K562 (cell line): ENCODE measurements at regions not wholly inside any gene's neighbourhood (a gene's known extent, or its start where the extent isn't known, plus 50 kb on each side); places are given as distances from the start of the nearest gene placed in this dataset.

Experiments
- ATAC-seq: fragments of 200-7000 bp; cut with Tn5 transposase; 3 replicates; pipeline ENCODE4 v1.9.1; 2020; ENCODE audit warnings: moderate library complexity
- BruUV-seq: library from RNA; stranded (reverse); fragments of 400-500 nt; replicated peaks from 2 replicates; lab custom pipeline; 2021; lab: Mats Ljungman, UMichigan
- CTCF ChIA-PET: fragments of 300-600 bp; formaldehyde crosslinking; extraction: SDS; loops from one replicate; lab custom pipeline; 2021; ENCODE audit warnings: low intra/inter-chr PET ratio; lab: Yijun Ruan, JAX
- POLR2A ChIA-PET: fragments of 300-600, 350-650 bp; sonication (Branson Sonifier 250); formaldehyde crosslinking; extraction: SDS; loops from one replicate; lab custom pipeline; 2021; ENCODE audit warnings: antibody characterized with exemption, inconsistent platforms; lab: Yijun Ruan, JAX
- DNase-seq, 4 experiments: peaks; one replicate each; pipeline versions ENCODE4 v3.0.0 to v3.0.0-alpha.2; 2011 to 2018; ENCODE audit warnings: low spot score in 3 of 4, mixed read lengths in 3 of 4; ENCODE audit errors: extremely low read depth in 1 of 4
- FAIRE-seq: peaks from 2 replicates; lab custom pipeline; 2011; peaks lifted over from hg19 to GRCh38; lab: Jason Lieb, UNC
- H2AFZ ChIP-seq: 2 replicates; pipeline ENCODE4 v1.6.0; 2011; ENCODE audit warnings: low read depth, low read length, control low read depth, inconsistent platforms
- H3K27ac ChIP-seq: fragments of 200-600 bp; 3 replicates; pipeline ENCODE4 v1.8.0; 2011; ENCODE audit warnings: low read depth, mild to moderate bottlenecking, control low read depth, inconsistent platforms, low read length, moderate library complexity, mixed read lengths; ENCODE audit errors: extremely low read depth
- H3K27me3 ChIP-seq, 2 experiments: fragments of 300-600 bp in 1 of 2; 2 replicates in 1 of 2; 3 replicates in 1 of 2; pipeline versions ENCODE4 v1.6.0 to v1.8.0; 2011; ENCODE audit warnings: inconsistent platforms in 2 of 2, low read length in 2 of 2, mild to moderate bottlenecking in 1 of 2, mixed read lengths in 1 of 2, moderate library complexity in 1 of 2; ENCODE audit not compliant: control insufficient read depth in 2 of 2, insufficient read depth in 2 of 2
- H3K36me3 ChIP-seq: fragments of 300-600 bp; 3 replicates; pipeline ENCODE4 v1.8.0; 2011; ENCODE audit warnings: mild to moderate bottlenecking, low read length, inconsistent platforms; ENCODE audit not compliant: control insufficient read depth, insufficient read depth
- H3K4me1 ChIP-seq, 2 experiments: fragments of 200-600 bp in 1 of 2; replicated peaks in 1 of 2; 2 replicates in 1 of 2; 3 replicates in 1 of 2; pipeline versions ENCODE4 v1.5.1 to v1.8.0; 2011; ENCODE audit warnings: inconsistent platforms in 2 of 2, low read length in 2 of 2, mild to moderate bottlenecking in 1 of 2, mixed read lengths in 1 of 2, moderate library complexity in 1 of 2; ENCODE audit not compliant: control insufficient read depth in 2 of 2, insufficient read depth in 2 of 2
- H3K4me2 ChIP-seq: 2 replicates; pipeline ENCODE4 v1.6.1; 2011; ENCODE audit warnings: low read length, control low read depth, inconsistent platforms, mixed read lengths; ENCODE audit not compliant: insufficient read depth
- H3K4me3 ChIP-seq: fragments of 200-600 bp; sonication (generic), shearing (Covaris generic); 2 replicates; pipeline ENCODE4 v1.5.1; 2016; ENCODE audit warnings: control low read depth, inconsistent platforms
- H3K79me2 ChIP-seq: fragments of 200-600 bp; 3 replicates; pipeline ENCODE4 v1.8.0; 2011; ENCODE audit warnings: low read length, inconsistent platforms; ENCODE audit not compliant: control insufficient read depth, insufficient read depth
- H3K9ac ChIP-seq, 2 experiments: 2 replicates each; pipeline versions ENCODE4 v1.6.0 to v1.6.1; 2011; ENCODE audit warnings: low read depth in 2 of 2, low read length in 2 of 2, control low read depth in 1 of 2, inconsistent platforms in 1 of 2, mild to moderate bottlenecking in 1 of 2, mixed read lengths in 1 of 2; ENCODE audit not compliant: insufficient read depth in 1 of 2
- H3K9me1 ChIP-seq: one replicate; pipeline ENCODE4 v1.6.0; 2011; ENCODE audit warnings: inconsistent platforms, mild to moderate bottlenecking, low read length, moderate library complexity; ENCODE audit not compliant: control insufficient read depth, insufficient read depth
- H3K9me3 ChIP-seq: replicated peaks from 2 replicates; pipeline ENCODE4 v1.5.1; 2011; ENCODE audit warnings: low read depth, low read length, inconsistent platforms; ENCODE audit not compliant: control insufficient read depth, insufficient read depth
- H4K20me1 ChIP-seq: replicated peaks from 2 replicates; pipeline ENCODE4 v1.6.1; 2011; ENCODE audit warnings: low read length, inconsistent platforms, mixed read lengths; ENCODE audit not compliant: control insufficient read depth, insufficient read depth
- CXXC5 ChIP-seq: fragments of 250-450 bp; sonication (Bioruptor Pico); IDR thresholded peaks from 2 replicates; pipeline ENCODE4 v1.8.0; 2022; ENCODE audit warnings: inconsistent platforms, mild to moderate bottlenecking, moderate library complexity
- ERF ChIP-seq: fragments of 450-650 bp; formaldehyde crosslinking; IDR thresholded peaks from 2 replicates; pipeline ENCODE4 v1.4.0; 2020; ENCODE audit warnings: mild to moderate bottlenecking, mixed read lengths
- KHSRP ChIP-seq: fragments of 450-650 bp; IDR thresholded peaks from 2 replicates; pipeline ENCODE4 v1.6.1; 2017
- MXD1 ChIP-seq: fragments of 250-450 bp; sonication (Bioruptor Pico); IDR thresholded peaks from 2 replicates; pipeline ENCODE4 v1.8.0; 2021; ENCODE audit warnings: borderline replicate concordance, mild to moderate bottlenecking, moderate library complexity; ENCODE audit not compliant: poor library complexity, severe bottlenecking
- NBN ChIP-seq: fragments of 450-650 bp; IDR thresholded peaks from 2 replicates; pipeline ENCODE4 v1.6.1; 2016; ENCODE audit warnings: low read depth, mild to moderate bottlenecking
- OTX1 ChIP-seq: fragments of 450-650 bp; formaldehyde crosslinking; IDR thresholded peaks from 2 replicates; pipeline ENCODE4 v1.4.0; 2022; ENCODE audit warnings: mild to moderate bottlenecking
- PML ChIP-seq: IDR thresholded peaks from 2 replicates; pipeline ENCODE4 v1.6.1; 2012; ENCODE audit warnings: low read length, inconsistent platforms
- SPI1 ChIP-seq: IDR thresholded peaks from 2 replicates; pipeline ENCODE4 v1.6.1; 2011; ENCODE audit warnings: low read depth, low read length, control low read depth, borderline replicate concordance
- SRSF1 ChIP-seq: fragments of 200-400 bp; formaldehyde crosslinking; IDR thresholded peaks from 2 replicates; pipeline ENCODE4 v1.6.1; 2017; ENCODE audit warnings: mild to moderate bottlenecking, low read depth, low read length, moderate library complexity
- TBP ChIP-seq: optimal IDR thresholded peaks from 2 replicates; pipeline ENCODE3; 2011; ENCODE audit warnings: low read depth, low read length, improper control_type of control experiment
- TEAD2 ChIP-seq: fragments of 450-650 bp; IDR thresholded peaks from 2 replicates; pipeline ENCODE4 v1.6.1; 2016; ENCODE audit warnings: missing genetic modification characterization, control low read depth, missing compliant biosample characterization
- ZNF134 ChIP-seq: fragments of 250-450 bp; sonication (Bioruptor Pico); conservative IDR thresholded peaks from 2 replicates; pipeline ENCODE4 v1.4.0; 2020
- ZNF165 ChIP-seq: fragments of 250-450 bp; sonication (Bioruptor Pico); IDR thresholded peaks from 2 replicates; pipeline ENCODE4 v1.4.0; 2020; ENCODE audit warnings: borderline replicate concordance
- ZSCAN32 ChIP-seq: fragments of 450-650 bp; formaldehyde crosslinking; IDR thresholded peaks from 2 replicates; pipeline ENCODE4 v1.4.0; 2020; ENCODE audit warnings: mild to moderate bottlenecking, moderate library complexity
- WGBS: fragments of 100-300 bp; shearing (Covaris generic); methylation state at CpG from one replicate; pipeline ENCODE4 v1.1.6; 2016; ENCODE audit warnings: low coverage, mixed read lengths; ENCODE audit not compliant: insufficient coverage; ENCODE audit errors: missing lambda C conversion rate; 5-methylcytosine and 5-hydroxymethylcytosine counted together
- in situ Hi-C: fragments of 300-500 bp; cut with MboI; formaldehyde crosslinking; loops from 4 replicates; pipeline ENCODE4 v1.15.0; 2018; ENCODE audit warnings: inconsistent platforms, mixed read lengths
- intact Hi-C: fragments of 100-400 bp; cut with micrococcal nuclease; formaldehyde crosslinking; loops from 2 replicates; pipeline ENCODE4 v1.14.2; 2022
- TF ChIP-seq, protein P1 (sequence below): fragments of 450-650 bp; formaldehyde crosslinking; IDR thresholded peaks from 2 replicates; pipeline ENCODE4 v1.4.0; 2022; ENCODE audit warnings: missing genetic modification characterization

DNA sequence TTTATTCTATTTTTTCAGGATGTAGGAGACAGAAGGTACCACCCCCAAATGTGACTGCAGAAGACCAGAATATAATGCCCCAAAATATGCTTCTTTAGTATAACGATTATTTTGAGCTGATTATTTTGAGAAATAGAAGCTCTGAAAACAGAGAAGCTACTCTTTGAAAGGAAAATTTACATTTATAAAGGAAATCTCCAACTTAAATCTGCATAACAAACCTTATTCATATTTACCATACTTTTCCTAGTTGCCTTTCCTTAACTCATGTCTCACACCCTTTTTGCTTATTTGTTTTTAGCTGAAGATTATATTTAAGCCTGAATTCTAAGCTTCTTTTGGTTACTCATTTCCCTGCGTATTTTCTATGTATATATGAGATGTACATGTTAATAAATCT is 127.1 kb upstream of the THSD7A start:
- Histone ChIP-seq H3K4me2 (no peak overlapping the region), H3K9me3 (no peaks in the 10 kb centered on the region; the same call in 1 of the 2 replicates), H3K4me3 (no peak overlapping the region), H3K27me3 (no peaks in the 10 kb centered on the region), H3K9me1 (no peaks in the 10 kb centered on the region), H4K20me1 (no peaks in the 10 kb centered on the region), H3K9ac (no peak overlapping the region), H3K4me1 (no peaks in the 10 kb centered on the region), H2AFZ (no peak overlapping the region), H3K79me2 (no peaks in the 10 kb centered on the region), H3K27ac (no peak overlapping the region), H3K36me3 (no peaks in the 10 kb centered on the region)
- 0% methylated on average over 2 of the region's 2 CpGs for WGBS
- DNase-seq, result no peak
- intact Hi-C loops, result no loop called here
- ATAC-seq, result no peak
- no TSS peak for BruUV-seq
- in situ Hi-C loops, result no loop called here
- no peak for FAIRE-seq
- POLR2A ChIA-PET, result no interaction called here
- CTCF ChIA-PET, result no interaction called here
- no peak for TF ChIP-seq CXXC5 (CRISPR knock-in tag)
- no peak for TF ChIP-seq KHSRP
- TF ChIP-seq ZSCAN32 (CRISPR knock-in tag), result no peak
- TF ChIP-seq TEAD2, result no peak
- no peak for TF ChIP-seq ZNF165 (CRISPR knock-in tag)
- TF ChIP-seq ZNF134 (CRISPR knock-in tag), result no peak
- TF ChIP-seq NBN, result no peak
- no peak for TF ChIP-seq SRSF1
- TF ChIP-seq, protein P1, sequence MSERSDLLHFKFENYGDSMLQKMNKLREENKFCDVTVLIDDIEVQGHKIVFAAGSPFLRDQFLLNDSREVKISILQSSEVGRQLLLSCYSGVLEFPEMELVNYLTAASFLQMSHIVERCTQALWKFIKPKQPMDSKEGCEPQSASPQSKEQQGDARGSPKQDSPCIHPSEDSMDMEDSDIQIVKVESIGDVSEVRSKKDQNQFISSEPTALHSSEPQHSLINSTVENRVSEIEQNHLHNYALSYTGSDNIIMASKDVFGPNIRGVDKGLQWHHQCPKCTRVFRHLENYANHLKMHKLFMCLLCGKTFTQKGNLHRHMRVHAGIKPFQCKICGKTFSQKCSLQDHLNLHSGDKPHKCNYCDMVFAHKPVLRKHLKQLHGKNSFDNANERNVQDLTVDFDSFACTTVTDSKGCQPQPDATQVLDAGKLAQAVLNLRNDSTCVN, result no peak
- no peak for TF ChIP-seq OTX1 (CRISPR knock-in tag)
- no peak for TF ChIP-seq ERF
- TF ChIP-seq MXD1 (CRISPR knock-in tag), result no peak
- TF ChIP-seq TBP, result no peak
- no peak for TF ChIP-seq PML
- no peak for TF ChIP-seq SPI1
